A673 (cell line): ENCODE measurements at regions not wholly inside any gene's neighbourhood (a gene's known extent, or its start where the extent isn't known, plus 50 kb on each side); places are given as distances from the start of the nearest gene placed in this dataset.
"Not testable (repeated sequence)": the region's sequence is repeated elsewhere in the genome, so short reads cannot be mapped to it uniquely, and the experiment has no call there.

Experiments used
- BruUV-seq: library from RNA; stranded (reverse); fragments of 400-500 nt; replicated peaks from 2 replicates; lab custom pipeline; 2021; lab: Mats Ljungman, UMichigan
- CTCF ChIA-PET: fragments of 300-600 bp; sonication (Branson Sonifier 250); formaldehyde crosslinking; loops from one replicate; lab custom pipeline; 2022; ENCODE audit warnings: antibody characterized with exemption; lab: Charles Lee
- POLR2A ChIA-PET: fragments of 300-600 bp; sonication (Branson Sonifier 250); formaldehyde crosslinking; loops from one replicate; lab custom pipeline; 2022; ENCODE audit warnings: antibody characterized with exemption; ENCODE audit not compliant: low non-redundant PET; lab: Charles Lee
- DNase-seq: peaks from one replicate; pipeline ENCODE4 v3.0.0-alpha.2; 2015; ENCODE audit warnings: low spot score
- H3K27ac ChIP-seq: fragments of 200-600 bp; sonication (generic); 2 replicates; pipeline ENCODE4 v1.5.1; 2016; ENCODE audit warnings: mixed run types, low read depth, mild to moderate bottlenecking, mixed read lengths, antibody characterized with exemption, low read length; ENCODE audit not compliant: poor library complexity, severe bottlenecking
- H3K27me3 ChIP-seq: fragments of 200-600 bp; sonication (generic); replicated peaks from 2 replicates; pipeline ENCODE4 v1.6.1; 2017; ENCODE audit warnings: mixed run types, low read depth, mild to moderate bottlenecking, mixed read lengths, antibody characterized with exemption, low read length; ENCODE audit not compliant: insufficient read depth, poor library complexity
- H3K36me3 ChIP-seq: fragments of 200-600 bp; sonication (generic); 2 replicates; pipeline ENCODE4 v1.6.1; 2016; ENCODE audit warnings: mixed run types, mild to moderate bottlenecking, mixed read lengths, antibody characterized with exemption, low read length; ENCODE audit not compliant: insufficient read depth, poor library complexity, severe bottlenecking
- H3K4me1 ChIP-seq: fragments of 200-600 bp; sonication (generic); 2 replicates; pipeline ENCODE4 v1.6.1; 2017; ENCODE audit warnings: mixed run types, mild to moderate bottlenecking, mixed read lengths, antibody characterized with exemption, low read length; ENCODE audit not compliant: insufficient read depth, poor library complexity, severe bottlenecking
- H3K4me3 ChIP-seq: fragments of 200-600 bp; sonication (generic); 2 replicates; pipeline ENCODE4 v1.5.1; 2016; ENCODE audit warnings: low read depth, mixed run types, mild to moderate bottlenecking, mixed read lengths, low read length; ENCODE audit not compliant: poor library complexity, severe bottlenecking
- H3K9me3 ChIP-seq: fragments of 200-600 bp; sonication (generic); 2 replicates; pipeline ENCODE4 v1.6.1; 2016; ENCODE audit warnings: mixed run types, low read depth, mild to moderate bottlenecking, mixed read lengths, antibody characterized with exemption, low read length; ENCODE audit not compliant: poor library complexity, severe bottlenecking
- CTCF ChIP-seq: fragments of 300-800, 200-600 bp; sonication (generic); conservative IDR thresholded peaks from 2 replicates; pipeline ENCODE4 v1.5.1; 2017; ENCODE audit warnings: low read depth, mild to moderate bottlenecking, antibody characterized with exemption, low read length, moderate library complexity, mixed read lengths
- intact Hi-C: fragments of 100-400 bp; cut with micrococcal nuclease; formaldehyde crosslinking; loops from one replicate; pipeline ENCODE4 v1.10.0; 2022; ENCODE audit not compliant: unreplicated experiment

GRCh38 chr9:42550789-42551357 lies 367.4 kb downstream of the SPATA31A6 start:
- intact Hi-C loops, H3K9me3 ChIP-seq, H3K27ac ChIP-seq, H3K4me1 ChIP-seq, H3K36me3 ChIP-seq, DNase-seq, H3K27me3 ChIP-seq, POLR2A ChIA-PET, H3K4me3 ChIP-seq, BruUV-seq, CTCF ChIA-PET: not testable (repeated sequence)
- peak; percentile 35; the same call in 1 of the 2 replicates for TF ChIP-seq CTCF

GRCh38 chr9:42568530-42568929 lies 385.1 kb downstream of the SPATA31A6 start:
- BruUV-seq, H3K9me3 ChIP-seq, POLR2A ChIA-PET, DNase-seq, H3K36me3 ChIP-seq, H3K4me3 ChIP-seq, H3K27me3 ChIP-seq, intact Hi-C loops, H3K27ac ChIP-seq, CTCF ChIA-PET, H3K4me1 ChIP-seq: not testable (repeated sequence)

- POLR2A ChIA-PET, CTCF ChIA-PET, DNase-seq, H3K36me3 ChIP-seq, H3K4me1 ChIP-seq, H3K27me3 ChIP-seq, H3K9me3 ChIP-seq, intact Hi-C loops, BruUV-seq, H3K4me3 ChIP-seq, H3K27ac ChIP-seq: not testable (repeated sequence)
Measured at GRCh38 chr9:42568942-42569556, 385.6 kb downstream of the SPATA31A6 start.

GRCh38 chr9:42577851-42578250 lies 394.4 kb downstream of the SPATA31A6 start:
- POLR2A ChIA-PET, CTCF ChIA-PET: not testable (repeated sequence)

More at GRCh38 chr9:42577851-42578250, 394.4 kb downstream of the SPATA31A6 start:
- H3K4me1 ChIP-seq, H3K27me3 ChIP-seq, H3K4me3 ChIP-seq, H3K9me3 ChIP-seq, H3K36me3 ChIP-seq, DNase-seq, H3K27ac ChIP-seq, BruUV-seq, intact Hi-C loops: not testable (repeated sequence)
